Astrocyte (in vitro differentiated cells and primary cell): ENCODE measurements at regions not wholly inside any gene's neighbourhood (a gene's known extent, or its start where the extent isn't known, plus 50 kb on each side); places are given as distances from the start of the nearest gene placed in this dataset.

Experiments used
- DNase-seq: peaks from one replicate; pipeline ENCODE4 v3.0.0-alpha.2; 2010; ENCODE audit warnings: low read depth
- FAIRE-seq: peaks from 2 replicates; lab custom pipeline; 2011; peaks lifted over from hg19 to GRCh38; lab: Jason Lieb, UNC
- H2AFZ ChIP-seq: 2 replicates; pipeline ENCODE4 v1.6.0; 2012; ENCODE audit warnings: low read depth, low read length, inconsistent platforms
- H3K27ac ChIP-seq: 2 replicates; pipeline ENCODE4 v1.5.1; 2011; ENCODE audit warnings: low read depth, low read length, inconsistent platforms
- H3K27me3 ChIP-seq: 2 replicates; pipeline ENCODE4 v1.6.0; 2011; ENCODE audit warnings: low read length, inconsistent platforms; ENCODE audit not compliant: insufficient read depth
- H3K36me3 ChIP-seq: 2 replicates; pipeline ENCODE4 v1.5.1; 2011; ENCODE audit warnings: low read length, inconsistent platforms; ENCODE audit not compliant: insufficient read depth
- H3K4me1 ChIP-seq: 2 replicates; pipeline ENCODE4 v1.5.1; 2011; ENCODE audit warnings: low read length, inconsistent platforms; ENCODE audit not compliant: insufficient read depth
- H3K4me2 ChIP-seq: 2 replicates; pipeline ENCODE4 v1.6.0; 2012; ENCODE audit warnings: low read length, inconsistent platforms
- H3K4me3 ChIP-seq: 2 replicates; pipeline ENCODE4 v1.5.1; 2011; ENCODE audit warnings: low read depth, mild to moderate bottlenecking, low read length, inconsistent platforms; ENCODE audit not compliant: insufficient read depth
- H3K79me2 ChIP-seq: 2 replicates; pipeline ENCODE4 v1.6.0; 2012; ENCODE audit warnings: mild to moderate bottlenecking, low read length, inconsistent platforms; ENCODE audit not compliant: insufficient read depth
- H3K9ac ChIP-seq: 2 replicates; pipeline ENCODE4 v1.6.0; 2012; ENCODE audit warnings: mild to moderate bottlenecking, low read length, inconsistent platforms
- H3K9me3 ChIP-seq: 2 replicates; pipeline ENCODE4 v1.5.1; 2012; ENCODE audit warnings: low read depth, mild to moderate bottlenecking, low read length, inconsistent platforms; ENCODE audit not compliant: insufficient read depth
- H4K20me1 ChIP-seq: 2 replicates; pipeline ENCODE4 v1.6.0; 2012; ENCODE audit warnings: low read length, inconsistent platforms; ENCODE audit not compliant: insufficient read depth
- H3K27ac Mint-ChIP-seq: one replicate; pipeline ENCODE4 v1.8.0; 2021; ENCODE audit warnings: mild to moderate bottlenecking, mixed read lengths; ENCODE audit not compliant: unreplicated experiment
- H3K27me3 Mint-ChIP-seq: one replicate; pipeline ENCODE4 v1.8.0; 2021; ENCODE audit warnings: low read depth, mixed read lengths; ENCODE audit not compliant: unreplicated experiment
- H3K36me3 Mint-ChIP-seq: one replicate; pipeline ENCODE4 v1.8.0; 2021; ENCODE audit warnings: low read depth, mixed read lengths; ENCODE audit not compliant: unreplicated experiment
- H3K4me1 Mint-ChIP-seq: one replicate; pipeline ENCODE4 v1.8.0; 2021; ENCODE audit warnings: low read depth, mixed read lengths; ENCODE audit not compliant: unreplicated experiment
- H3K4me3 Mint-ChIP-seq: one replicate; pipeline ENCODE4 v1.8.0; 2021; ENCODE audit warnings: mild to moderate bottlenecking, moderate library complexity, mixed read lengths; ENCODE audit not compliant: unreplicated experiment
- H3K9me3 Mint-ChIP-seq: one replicate; pipeline ENCODE4 v1.8.0; 2021; ENCODE audit warnings: mild to moderate bottlenecking, mixed read lengths; ENCODE audit not compliant: unreplicated experiment
- EZH2 ChIP-seq: IDR thresholded peaks from 2 replicates; pipeline ENCODE4 v1.6.1; 2012; ENCODE audit warnings: mild to moderate bottlenecking, low read length, inconsistent platforms; ENCODE audit not compliant: insufficient read depth
- TF ChIP-seq, protein P1 (sequence below): IDR thresholded peaks from 2 replicates; pipeline ENCODE4 v1.5.1; 2011; ENCODE audit warnings: low read depth, mild to moderate bottlenecking, inconsistent platforms, low read length, moderate library complexity; ENCODE audit not compliant: insufficient read depth

DNA sequence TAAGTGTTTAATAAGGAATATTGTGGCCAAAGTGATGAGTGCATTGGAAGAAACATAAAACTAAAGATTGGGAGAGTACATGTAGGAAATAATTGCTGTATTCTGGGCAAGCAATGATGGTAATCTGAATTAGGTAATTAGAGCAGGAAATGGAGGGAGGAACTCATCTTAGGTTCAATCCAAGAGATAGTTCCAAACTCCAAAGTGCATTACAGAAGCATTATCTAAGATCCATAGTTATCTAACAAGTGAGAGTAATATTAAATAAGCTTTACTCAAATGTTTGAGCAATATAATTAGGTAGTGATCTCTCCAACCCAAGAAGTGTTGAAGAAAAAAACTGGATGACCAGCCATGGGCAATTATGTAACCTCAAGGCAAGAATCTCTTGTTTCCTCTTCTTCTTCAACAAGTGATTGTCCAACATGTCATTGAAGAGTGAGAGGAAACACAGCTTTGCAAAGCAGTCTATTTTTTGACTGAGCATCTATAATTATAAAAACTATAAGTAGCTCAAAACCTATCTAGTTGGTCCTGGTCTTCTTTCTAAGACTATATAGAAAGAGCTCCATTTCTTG is 181.2 kb upstream of the TNFAIP3 start:
- no peaks in the 10 kb centered on the region for H4K20me1 ChIP-seq
- no peaks in the 10 kb centered on the region for H3K4me1 ChIP-seq
- no peak overlapping the region for H3K4me2 ChIP-seq
- H3K27me3 ChIP-seq, result peaks cover 3% of the 10 kb centered on the region
- Mint-ChIP-seq H3K9me3 (no peaks in the 10 kb centered on the region), H3K36me3 (no peaks in the 10 kb centered on the region), H3K4me3 (no peak overlapping the region), H3K27me3 (no peaks in the 10 kb centered on the region), H3K4me1 (peaks cover 4% of the 10 kb centered on the region), H3K27ac (no peak overlapping the region)
- no peak overlapping the region for H2AFZ ChIP-seq
- H3K36me3 ChIP-seq, result no peaks in the 10 kb centered on the region
- no peaks in the 10 kb centered on the region for H3K9me3 ChIP-seq
- H3K4me3 ChIP-seq, result no peak overlapping the region
- no peak for FAIRE-seq
- H3K79me2 ChIP-seq, result no peaks in the 10 kb centered on the region
- no peak for DNase-seq
- H3K27ac ChIP-seq, result no peak overlapping the region
- no peak overlapping the region for H3K9ac ChIP-seq
- no peak for TF ChIP-seq EZH2
- TF ChIP-seq, protein P1, sequence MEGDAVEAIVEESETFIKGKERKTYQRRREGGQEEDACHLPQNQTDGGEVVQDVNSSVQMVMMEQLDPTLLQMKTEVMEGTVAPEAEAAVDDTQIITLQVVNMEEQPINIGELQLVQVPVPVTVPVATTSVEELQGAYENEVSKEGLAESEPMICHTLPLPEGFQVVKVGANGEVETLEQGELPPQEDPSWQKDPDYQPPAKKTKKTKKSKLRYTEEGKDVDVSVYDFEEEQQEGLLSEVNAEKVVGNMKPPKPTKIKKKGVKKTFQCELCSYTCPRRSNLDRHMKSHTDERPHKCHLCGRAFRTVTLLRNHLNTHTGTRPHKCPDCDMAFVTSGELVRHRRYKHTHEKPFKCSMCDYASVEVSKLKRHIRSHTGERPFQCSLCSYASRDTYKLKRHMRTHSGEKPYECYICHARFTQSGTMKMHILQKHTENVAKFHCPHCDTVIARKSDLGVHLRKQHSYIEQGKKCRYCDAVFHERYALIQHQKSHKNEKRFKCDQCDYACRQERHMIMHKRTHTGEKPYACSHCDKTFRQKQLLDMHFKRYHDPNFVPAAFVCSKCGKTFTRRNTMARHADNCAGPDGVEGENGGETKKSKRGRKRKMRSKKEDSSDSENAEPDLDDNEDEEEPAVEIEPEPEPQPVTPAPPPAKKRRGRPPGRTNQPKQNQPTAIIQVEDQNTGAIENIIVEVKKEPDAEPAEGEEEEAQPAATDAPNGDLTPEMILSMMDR, result no peak

DNA sequence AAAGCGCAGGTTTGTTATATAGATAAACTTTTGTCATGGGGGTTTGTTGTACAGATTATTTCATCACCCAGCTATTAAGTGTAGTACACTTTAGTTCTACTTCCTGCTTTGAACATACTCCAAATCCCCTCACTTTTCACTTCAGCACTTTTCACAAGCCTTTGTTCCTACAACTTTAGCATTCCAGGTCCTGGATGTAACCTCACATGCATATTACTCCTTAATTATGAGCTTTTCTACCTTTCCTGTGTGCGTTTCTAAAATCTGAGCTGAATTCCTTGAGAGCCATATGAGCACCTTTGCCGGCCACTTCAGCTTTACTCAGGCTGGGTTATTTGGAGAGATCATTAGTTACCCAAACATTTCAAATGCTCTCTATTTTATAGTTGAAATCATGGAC is 179.2 kb upstream of the TNFAIP3 start:
- no peak for TF ChIP-seq EZH2
- TF ChIP-seq, protein P1, result no peak
- Histone ChIP-seq H3K27me3 (peaks cover 3% of the 10 kb centered on the region), H3K4me2 (no peak overlapping the region), H4K20me1 (no peaks in the 10 kb centered on the region), H3K36me3 (no peaks in the 10 kb centered on the region), H3K4me3 (no peak overlapping the region), H3K9ac (no peak overlapping the region), H3K79me2 (no peaks in the 10 kb centered on the region), H3K9me3 (no peaks in the 10 kb centered on the region), H2AFZ (no peak overlapping the region), H3K4me1 (peaks cover 1% of the 10 kb centered on the region), H3K27ac (no peak overlapping the region)
- FAIRE-seq (no peak), DNase-seq (no peak)
- H3K4me1 Mint-ChIP-seq, result peaks cover 6% of the 10 kb centered on the region
- H3K27me3 Mint-ChIP-seq, result no peaks in the 10 kb centered on the region
- H3K27ac Mint-ChIP-seq, result no peak overlapping the region
- no peaks in the 10 kb centered on the region for H3K36me3 Mint-ChIP-seq
- H3K4me3 Mint-ChIP-seq, result no peak overlapping the region
- H3K9me3 Mint-ChIP-seq, result no peaks in the 10 kb centered on the region

DNA sequence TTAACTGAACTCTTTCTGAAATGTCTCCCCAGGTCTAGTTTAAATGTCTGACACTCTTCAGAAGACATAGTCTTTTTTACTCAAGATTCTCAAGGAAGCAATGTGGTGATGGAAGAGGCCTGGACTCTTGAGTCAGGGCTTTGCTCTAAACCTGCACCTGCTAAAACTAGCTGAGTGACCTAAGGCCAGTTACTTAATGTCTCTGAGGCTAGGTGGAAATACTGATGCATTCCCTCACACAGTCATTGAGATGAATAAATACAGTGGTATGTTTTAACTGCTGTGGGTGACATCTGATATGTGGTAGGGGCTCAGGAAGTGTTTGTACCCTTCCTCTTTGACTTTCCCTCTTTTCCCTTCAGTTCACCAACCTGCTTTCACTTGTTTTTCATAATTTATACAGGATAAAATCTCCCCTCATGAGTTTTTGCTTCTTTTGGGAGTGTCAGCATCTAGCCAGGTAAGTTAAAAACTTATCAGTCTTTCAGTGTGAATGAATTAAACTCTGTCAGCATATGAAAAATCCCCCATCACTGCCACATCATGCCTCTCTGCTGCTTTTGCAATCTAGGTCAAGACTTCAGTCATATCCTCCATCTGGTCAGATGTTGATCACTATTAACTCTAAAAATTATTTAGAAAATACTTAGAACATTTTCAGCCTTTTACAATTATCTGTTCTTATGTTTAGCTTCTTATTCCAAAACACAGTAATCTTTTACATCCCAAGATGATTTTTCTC is 178.7 kb upstream of the TNFAIP3 start:
- Mint-ChIP-seq H3K27me3 (no peaks in the 10 kb centered on the region), H3K36me3 (no peaks in the 10 kb centered on the region), H3K9me3 (no peaks in the 10 kb centered on the region), H3K4me3 (no peak overlapping the region), H3K27ac (no peak overlapping the region), H3K4me1 (peaks cover 11% of the 10 kb centered on the region)
- no peaks in the 10 kb centered on the region for H4K20me1 ChIP-seq
- no peak overlapping the region for H3K9ac ChIP-seq
- no peak for FAIRE-seq
- H3K4me3 ChIP-seq, result no peak overlapping the region
- H3K27me3 ChIP-seq, result peaks cover 3% of the 10 kb centered on the region
- no peaks in the 10 kb centered on the region for H3K79me2 ChIP-seq
- peaks cover 5% of the 10 kb centered on the region for H3K4me1 ChIP-seq
- TF ChIP-seq EZH2, result no peak
- TF ChIP-seq, protein P1, result no peak
- no peak for DNase-seq
- H2AFZ ChIP-seq, result no peak overlapping the region
- H3K36me3 ChIP-seq, result no peaks in the 10 kb centered on the region
- H3K4me2 ChIP-seq, result no peak overlapping the region
- H3K27ac ChIP-seq, result no peak overlapping the region
- H3K9me3 ChIP-seq, result no peaks in the 10 kb centered on the region
